ENCODE measurements at regions not wholly inside any gene's neighbourhood (a gene's known extent, or its start where the extent isn't known, plus 50 kb on each side); places are given as distances from the start of the nearest gene placed in this dataset.

DNA sequence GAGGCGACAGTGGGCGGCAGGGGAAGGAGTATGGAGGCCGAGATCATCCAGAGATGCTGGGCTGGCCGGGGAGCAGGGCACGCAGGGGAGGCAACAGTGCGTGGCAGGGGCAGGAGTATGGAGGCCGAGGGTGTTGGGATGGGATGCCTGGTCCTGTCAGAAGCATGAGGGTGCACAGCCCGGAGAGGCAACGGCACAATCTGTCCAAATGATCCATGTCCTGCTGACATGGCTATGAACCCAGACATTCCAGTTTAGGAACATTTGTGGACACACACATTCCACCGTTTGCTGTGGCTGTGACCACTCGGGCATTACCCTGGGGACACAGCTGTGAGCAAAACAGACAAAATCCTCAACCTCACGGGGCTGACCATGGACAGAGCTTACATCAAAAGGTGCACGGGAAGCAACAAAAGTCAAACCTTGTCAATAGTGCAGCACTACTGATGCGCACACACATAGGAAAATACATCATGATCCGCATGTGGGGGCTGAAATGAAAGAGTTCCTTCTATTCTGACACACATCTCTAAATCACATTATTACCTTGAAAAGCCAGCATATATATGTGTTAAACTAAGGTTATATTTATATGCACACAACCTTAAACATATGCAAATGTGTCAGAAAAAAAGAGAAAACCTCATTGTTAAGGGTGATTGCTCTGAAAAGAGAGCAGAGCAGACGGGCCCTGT is 144.0 kb upstream of the GPC1 start:
- Histone ChIP-seq H3K9me3 (replicated peaks in 1 of 2; ENCODE audit: control insufficient read depth in 1 of 2, insufficient read depth in 1 of 2, low read length in 2 of 2) (no peaks in the 10 kb centered on the region), H4K20me1 (ENCODE audit: insufficient read depth, low read length) (no peaks in the 10 kb centered on the region), H3K9ac (ENCODE audit: insufficient read depth, low read length, poor library complexity, severe bottlenecking) (no peak overlapping the region), H3K36me3 (replicated peaks in 1 of 2; ENCODE audit: control insufficient read depth in 1 of 2, insufficient read depth in 2 of 2, low read length in 2 of 2) (no peaks in the 10 kb centered on the region), H3K4me1 (ENCODE audit: control insufficient read depth in 1 of 2, insufficient read depth in 2 of 2, low read length in 2 of 2) (no peaks in the 10 kb centered on the region), H3K4me2 (replicated peaks; ENCODE audit: extremely low read depth, low read length, poor library complexity, severe bottlenecking) (no peak overlapping the region), H3K4me3 (replicated peaks in 1 of 3; ENCODE audit: low read depth in 2 of 3, low read length in 3 of 3) (no peak overlapping the region), H3K79me2 (ENCODE audit: insufficient read depth, low read length) (no peaks in the 10 kb centered on the region), H2AFZ (ENCODE audit: insufficient read depth, low read depth, low read length, poor library complexity, severe bottlenecking) (no peak overlapping the region), H3K27me3 (ENCODE audit: control insufficient read depth in 2 of 2, insufficient read depth in 2 of 2, low read length in 2 of 2) (no peaks in the 10 kb centered on the region), H3K27ac (ENCODE audit: low read depth in 1 of 2, low read length in 2 of 2) (no peak overlapping the region)
- intact Hi-C loops (cut with micrococcal nuclease), result no loop called here
- H3K4me3 Mint-ChIP-seq, result no peak overlapping the region
- H3K27me3 Mint-ChIP-seq (ENCODE audit: low read depth in 3 of 3), result peaks cover 1 to 3% (median 2%) of the 10 kb centered on the region in 3 donors
- no peaks in the 10 kb centered on the region for H3K36me3 Mint-ChIP-seq
- TF ChIP-seq, protein P1, sequence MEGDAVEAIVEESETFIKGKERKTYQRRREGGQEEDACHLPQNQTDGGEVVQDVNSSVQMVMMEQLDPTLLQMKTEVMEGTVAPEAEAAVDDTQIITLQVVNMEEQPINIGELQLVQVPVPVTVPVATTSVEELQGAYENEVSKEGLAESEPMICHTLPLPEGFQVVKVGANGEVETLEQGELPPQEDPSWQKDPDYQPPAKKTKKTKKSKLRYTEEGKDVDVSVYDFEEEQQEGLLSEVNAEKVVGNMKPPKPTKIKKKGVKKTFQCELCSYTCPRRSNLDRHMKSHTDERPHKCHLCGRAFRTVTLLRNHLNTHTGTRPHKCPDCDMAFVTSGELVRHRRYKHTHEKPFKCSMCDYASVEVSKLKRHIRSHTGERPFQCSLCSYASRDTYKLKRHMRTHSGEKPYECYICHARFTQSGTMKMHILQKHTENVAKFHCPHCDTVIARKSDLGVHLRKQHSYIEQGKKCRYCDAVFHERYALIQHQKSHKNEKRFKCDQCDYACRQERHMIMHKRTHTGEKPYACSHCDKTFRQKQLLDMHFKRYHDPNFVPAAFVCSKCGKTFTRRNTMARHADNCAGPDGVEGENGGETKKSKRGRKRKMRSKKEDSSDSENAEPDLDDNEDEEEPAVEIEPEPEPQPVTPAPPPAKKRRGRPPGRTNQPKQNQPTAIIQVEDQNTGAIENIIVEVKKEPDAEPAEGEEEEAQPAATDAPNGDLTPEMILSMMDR (IDR thresholded peaks at IDR 0.05), result no peak
- WGBS (ENCODE audit: insufficient coverage), result 92% methylated on average over 14 of the region's 16 CpGs
- no peak for DNase-seq
- no peak overlapping the region for H3K27ac Mint-ChIP-seq
- no peaks in the 10 kb centered on the region for H3K9me3 Mint-ChIP-seq
- no peaks in the 10 kb centered on the region for H3K4me1 Mint-ChIP-seq

DNA sequence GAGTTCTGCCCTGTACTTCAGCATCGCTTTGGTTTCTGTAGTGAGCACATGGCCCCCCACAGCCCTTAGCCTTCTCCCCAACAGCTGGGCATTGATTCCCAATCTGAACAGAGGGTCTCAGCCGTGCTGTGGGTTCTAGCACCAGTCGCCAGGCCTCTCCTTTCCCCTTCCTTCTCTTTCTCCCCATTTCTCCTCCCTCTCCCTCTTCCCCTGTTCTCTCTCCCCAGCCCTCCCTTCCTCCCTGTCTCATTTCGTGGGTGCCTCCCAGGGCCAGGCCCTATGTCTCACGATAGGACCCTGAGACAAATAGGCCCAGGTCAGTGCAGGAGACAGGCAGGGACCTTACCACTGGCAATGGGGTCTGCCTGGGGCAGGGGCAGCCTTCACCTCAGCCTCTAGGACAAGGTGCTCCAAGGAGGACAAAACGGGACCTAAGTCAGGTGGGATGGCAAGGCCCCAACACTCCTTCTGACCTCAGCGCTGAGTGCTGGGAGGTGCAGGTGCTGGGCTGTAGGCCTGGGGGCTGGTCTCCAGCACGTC is 143.4 kb upstream of the GPC1 start:
- H3K4me1 ChIP-seq (ENCODE audit: control insufficient read depth in 1 of 2, insufficient read depth in 2 of 2, low read length in 2 of 2), result no peaks in the 10 kb centered on the region
- H3K4me2 ChIP-seq (replicated peaks; ENCODE audit: extremely low read depth, low read length, poor library complexity, severe bottlenecking), result no peak overlapping the region
- Mint-ChIP-seq H3K27me3 (ENCODE audit: low read depth in 3 of 3) (peaks cover 0 to 2% (median 1%) of the 10 kb centered on the region in 3 donors), H3K27ac (no peak overlapping the region), H3K4me3 (no peak overlapping the region), H3K36me3 (no peaks in the 10 kb centered on the region), H3K4me1 (no peaks in the 10 kb centered on the region), H3K9me3 (no peaks in the 10 kb centered on the region)
- no peaks in the 10 kb centered on the region for H3K27me3 ChIP-seq (ENCODE audit: control insufficient read depth in 2 of 2, insufficient read depth in 2 of 2, low read length in 2 of 2)
- TF ChIP-seq, protein P1 (IDR thresholded peaks at IDR 0.05), result no peak
- H3K4me3 ChIP-seq (replicated peaks in 1 of 3; ENCODE audit: low read depth in 2 of 3, low read length in 3 of 3), result no peak overlapping the region
- no peak overlapping the region for H3K27ac ChIP-seq (ENCODE audit: low read depth in 1 of 2, low read length in 2 of 2)
- 85% methylated on average over 5 of the region's 8 CpGs for WGBS (ENCODE audit: insufficient coverage)
- intact Hi-C loops (cut with micrococcal nuclease), result no loop called here
- no peaks in the 10 kb centered on the region for H3K9me3 ChIP-seq (replicated peaks in 1 of 2; ENCODE audit: control insufficient read depth in 1 of 2, insufficient read depth in 1 of 2, low read length in 2 of 2)
- no peaks in the 10 kb centered on the region for H3K79me2 ChIP-seq (ENCODE audit: insufficient read depth, low read length)
- H2AFZ ChIP-seq (ENCODE audit: insufficient read depth, low read depth, low read length, poor library complexity, severe bottlenecking), result no peak overlapping the region
- H3K9ac ChIP-seq (ENCODE audit: insufficient read depth, low read length, poor library complexity, severe bottlenecking), result no peak overlapping the region
- H3K36me3 ChIP-seq (replicated peaks in 1 of 2; ENCODE audit: control insufficient read depth in 1 of 2, insufficient read depth in 2 of 2, low read length in 2 of 2), result no peaks in the 10 kb centered on the region
- no peak for DNase-seq
- H4K20me1 ChIP-seq (ENCODE audit: insufficient read depth, low read length), result no peaks in the 10 kb centered on the region

All from CD14-positive monocyte (primary cell).